K562 (cell line): ENCODE measurements at regions not wholly inside any gene's neighbourhood (a gene's known extent, or its start where the extent isn't known, plus 50 kb on each side); places are given as distances from the start of the nearest gene placed in this dataset.

ENCODE experiments used
- ATAC-seq: fragments of 200-7000 bp; cut with Tn5 transposase; 3 replicates; pipeline ENCODE4 v1.9.1; 2020; ENCODE audit warnings: moderate library complexity
- BruUV-seq: library from RNA; stranded (reverse); fragments of 400-500 nt; replicated peaks from 2 replicates; lab custom pipeline; 2021; lab: Mats Ljungman, UMichigan
- CTCF ChIA-PET: fragments of 300-600 bp; formaldehyde crosslinking; extraction: SDS; loops from one replicate; lab custom pipeline; 2021; ENCODE audit warnings: low intra/inter-chr PET ratio; lab: Yijun Ruan, JAX
- POLR2A ChIA-PET: fragments of 300-600, 350-650 bp; sonication (Branson Sonifier 250); formaldehyde crosslinking; extraction: SDS; loops from one replicate; lab custom pipeline; 2021; ENCODE audit warnings: antibody characterized with exemption, inconsistent platforms; lab: Yijun Ruan, JAX
- DNase-seq, 4 experiments: peaks; one replicate each; pipeline versions ENCODE4 v3.0.0 to v3.0.0-alpha.2; 2011 to 2018; ENCODE audit warnings: low spot score in 3 of 4, mixed read lengths in 3 of 4; ENCODE audit errors: extremely low read depth in 1 of 4
- FAIRE-seq: peaks from 2 replicates; lab custom pipeline; 2011; peaks lifted over from hg19 to GRCh38; lab: Jason Lieb, UNC
- H2AFZ ChIP-seq: 2 replicates; pipeline ENCODE4 v1.6.0; 2011; ENCODE audit warnings: low read depth, low read length, control low read depth, inconsistent platforms
- H3K27ac ChIP-seq: fragments of 200-600 bp; 3 replicates; pipeline ENCODE4 v1.8.0; 2011; ENCODE audit warnings: low read depth, mild to moderate bottlenecking, control low read depth, inconsistent platforms, low read length, moderate library complexity, mixed read lengths; ENCODE audit errors: extremely low read depth
- H3K27me3 ChIP-seq, 2 experiments: fragments of 300-600 bp in 1 of 2; 2 replicates in 1 of 2; 3 replicates in 1 of 2; pipeline versions ENCODE4 v1.6.0 to v1.8.0; 2011; ENCODE audit warnings: inconsistent platforms in 2 of 2, low read length in 2 of 2, mild to moderate bottlenecking in 1 of 2, mixed read lengths in 1 of 2, moderate library complexity in 1 of 2; ENCODE audit not compliant: control insufficient read depth in 2 of 2, insufficient read depth in 2 of 2
- H3K36me3 ChIP-seq: fragments of 300-600 bp; 3 replicates; pipeline ENCODE4 v1.8.0; 2011; ENCODE audit warnings: mild to moderate bottlenecking, low read length, inconsistent platforms; ENCODE audit not compliant: control insufficient read depth, insufficient read depth
- H3K4me1 ChIP-seq, 2 experiments: fragments of 200-600 bp in 1 of 2; replicated peaks in 1 of 2; 2 replicates in 1 of 2; 3 replicates in 1 of 2; pipeline versions ENCODE4 v1.5.1 to v1.8.0; 2011; ENCODE audit warnings: inconsistent platforms in 2 of 2, low read length in 2 of 2, mild to moderate bottlenecking in 1 of 2, mixed read lengths in 1 of 2, moderate library complexity in 1 of 2; ENCODE audit not compliant: control insufficient read depth in 2 of 2, insufficient read depth in 2 of 2
- H3K4me2 ChIP-seq: 2 replicates; pipeline ENCODE4 v1.6.1; 2011; ENCODE audit warnings: low read length, control low read depth, inconsistent platforms, mixed read lengths; ENCODE audit not compliant: insufficient read depth
- H3K4me3 ChIP-seq: fragments of 200-600 bp; sonication (generic), shearing (Covaris generic); 2 replicates; pipeline ENCODE4 v1.5.1; 2016; ENCODE audit warnings: control low read depth, inconsistent platforms
- H3K79me2 ChIP-seq: fragments of 200-600 bp; 3 replicates; pipeline ENCODE4 v1.8.0; 2011; ENCODE audit warnings: low read length, inconsistent platforms; ENCODE audit not compliant: control insufficient read depth, insufficient read depth
- H3K9ac ChIP-seq, 2 experiments: 2 replicates each; pipeline versions ENCODE4 v1.6.0 to v1.6.1; 2011; ENCODE audit warnings: low read depth in 2 of 2, low read length in 2 of 2, control low read depth in 1 of 2, inconsistent platforms in 1 of 2, mild to moderate bottlenecking in 1 of 2, mixed read lengths in 1 of 2; ENCODE audit not compliant: insufficient read depth in 1 of 2
- H3K9me1 ChIP-seq: one replicate; pipeline ENCODE4 v1.6.0; 2011; ENCODE audit warnings: inconsistent platforms, mild to moderate bottlenecking, low read length, moderate library complexity; ENCODE audit not compliant: control insufficient read depth, insufficient read depth
- H3K9me3 ChIP-seq: replicated peaks from 2 replicates; pipeline ENCODE4 v1.5.1; 2011; ENCODE audit warnings: low read depth, low read length, inconsistent platforms; ENCODE audit not compliant: control insufficient read depth, insufficient read depth
- H4K20me1 ChIP-seq: replicated peaks from 2 replicates; pipeline ENCODE4 v1.6.1; 2011; ENCODE audit warnings: low read length, inconsistent platforms, mixed read lengths; ENCODE audit not compliant: control insufficient read depth, insufficient read depth
- KDM2B ChIP-seq: fragments of 250-450 bp; sonication (Bioruptor Pico); IDR thresholded peaks from 2 replicates; pipeline ENCODE4 v1.8.0; 2021; ENCODE audit warnings: mild to moderate bottlenecking, moderate library complexity
- MEIS2 ChIP-seq: fragments of 450-650 bp; IDR thresholded peaks from 2 replicates; pipeline ENCODE4 v1.6.1; 2014; ENCODE audit warnings: mild to moderate bottlenecking; ENCODE audit not compliant: partially characterized antibody
- NFIC ChIP-seq: fragments of 450-650 bp; IDR thresholded peaks from 2 replicates; pipeline ENCODE4 v1.6.1; 2017; ENCODE audit warnings: mild to moderate bottlenecking, inconsistent platforms
- PURB ChIP-seq: sonication (generic); formaldehyde crosslinking; IDR thresholded peaks from 2 replicates; pipeline ENCODE4 v1.9.0; 2021; ENCODE audit warnings: low read depth, mild to moderate bottlenecking, missing genetic modification reagents
- TAF1 ChIP-seq: IDR thresholded peaks from 2 replicates; pipeline ENCODE4 v1.6.1; 2011; ENCODE audit warnings: mild to moderate bottlenecking, low read length, moderate library complexity; ENCODE audit not compliant: insufficient read depth, control insufficient read depth, severe bottlenecking; ENCODE audit errors: extremely low read depth
- USF2 ChIP-seq: sonication (generic); formaldehyde crosslinking; IDR thresholded peaks from 2 replicates; pipeline ENCODE4 v1.5.0; 2020; ENCODE audit warnings: missing genetic modification reagents
- VEZF1 ChIP-seq: fragments of 200-800 bp; sonication (Bioruptor generic); IDR thresholded peaks from 2 replicates; pipeline ENCODE4 v1.6.1; 2017; ENCODE audit warnings: missing genetic modification characterization, missing compliant biosample characterization
- ZBTB1 ChIP-seq: sonication (generic); formaldehyde crosslinking; IDR thresholded peaks from 2 replicates; pipeline ENCODE4 v1.8.1; 2023; ENCODE audit warnings: missing genetic modification reagents, low read depth, mild to moderate bottlenecking, borderline replicate concordance
- ZBTB34 ChIP-seq: fragments of 250-450 bp; sonication (Bioruptor Pico); IDR thresholded peaks from 2 replicates; pipeline ENCODE4 v1.8.0; 2021; ENCODE audit warnings: mild to moderate bottlenecking, moderate library complexity
- ZC3H4 ChIP-seq: sonication (generic); formaldehyde crosslinking; IDR thresholded peaks from 2 replicates; pipeline ENCODE4 v1.9.0; 2021; ENCODE audit warnings: missing genetic modification reagents, borderline replicate concordance
- ZNF133 ChIP-seq: fragments of 250-450 bp; sonication (Bioruptor Pico); IDR thresholded peaks from 2 replicates; pipeline ENCODE4 v1.4.0; 2020; ENCODE audit warnings: mild to moderate bottlenecking
- ZNF184 ChIP-seq: sonication (generic); formaldehyde crosslinking; IDR thresholded peaks from 2 replicates; pipeline ENCODE4 v1.5.0; 2020; ENCODE audit warnings: missing genetic modification reagents
- ZNF232 ChIP-seq: sonication (generic); formaldehyde crosslinking; IDR thresholded peaks from 2 replicates; pipeline ENCODE4 v1.8.0; 2022; ENCODE audit warnings: mild to moderate bottlenecking, missing genetic modification reagents
- WGBS: fragments of 100-300 bp; shearing (Covaris generic); methylation state at CpG from one replicate; pipeline ENCODE4 v1.1.6; 2016; ENCODE audit warnings: low coverage, mixed read lengths; ENCODE audit not compliant: insufficient coverage; ENCODE audit errors: missing lambda C conversion rate; 5-methylcytosine and 5-hydroxymethylcytosine counted together
- in situ Hi-C: fragments of 300-500 bp; cut with MboI; formaldehyde crosslinking; loops from 4 replicates; pipeline ENCODE4 v1.15.0; 2018; ENCODE audit warnings: inconsistent platforms, mixed read lengths
- intact Hi-C: fragments of 100-400 bp; cut with micrococcal nuclease; formaldehyde crosslinking; loops from 2 replicates; pipeline ENCODE4 v1.14.2; 2022
- TF ChIP-seq, protein P1 (sequence below): fragments of 450-650 bp; formaldehyde crosslinking; IDR thresholded peaks from 2 replicates; pipeline ENCODE4 v1.4.0; 2020; ENCODE audit warnings: mild to moderate bottlenecking, moderate library complexity
- TF ChIP-seq, protein P2 (sequence below), 3 experiments: fragments of 200-800 bp in 1 of 3; sonication (Bioruptor generic) in 1 of 3; sonication (generic) in 1 of 3; formaldehyde crosslinking in 1 of 3; IDR thresholded peaks; 2 replicates each; pipeline versions ENCODE4 v1.6.1 to v1.8.0; 2016 to 2022; ENCODE audit warnings: mild to moderate bottlenecking in 2 of 3, missing compliant biosample characterization in 2 of 3, missing genetic modification characterization in 2 of 3, missing genetic modification reagents in 1 of 3

GRCh38 chr1:88145752-88146151, 538.3 kb upstream of the PKN2 start:
- Histone ChIP-seq H3K27me3 (no peaks in the 10 kb centered on the region), H3K79me2 (no peaks in the 10 kb centered on the region), H3K9me3 (no peaks in the 10 kb centered on the region), H2AFZ (no peak overlapping the region), H3K36me3 (no peaks in the 10 kb centered on the region), H3K4me1 (no peaks in the 10 kb centered on the region), H3K9me1 (no peaks in the 10 kb centered on the region), H3K9ac (no peak overlapping the region), H3K4me2 (no peak overlapping the region), H3K4me3 (no peak overlapping the region), H3K27ac (no peak overlapping the region), H4K20me1 (no peaks in the 10 kb centered on the region)
- intact Hi-C loops (no loop called here), in situ Hi-C loops (no loop called here)
- no peak for FAIRE-seq
- CTCF ChIA-PET = no interaction called here
- 2% methylated on average over 3 of the region's 3 CpGs for WGBS
- no peak for ATAC-seq
- BruUV-seq = no TSS peak
- POLR2A ChIA-PET = no interaction called here
- DNase-seq = no peak
- TF ChIP-seq MEIS2 (no peak), ZNF232 (CRISPR knock-in tag) (no peak), ZC3H4 (CRISPR knock-in tag) (no peak), KDM2B (CRISPR knock-in tag) (no peak), ZNF133 (CRISPR knock-in tag) (no peak), VEZF1 (CRISPR knock-in tag) (no peak), PURB (CRISPR knock-in tag) (no peak), TAF1 (no peak), ZNF184 (CRISPR knock-in tag) (no peak), ZBTB1 (CRISPR knock-in tag) (no peak), ZBTB34 (CRISPR knock-in tag) (no peak), USF2 (no peak), NFIC (no peak)
- TF ChIP-seq, protein P1, sequence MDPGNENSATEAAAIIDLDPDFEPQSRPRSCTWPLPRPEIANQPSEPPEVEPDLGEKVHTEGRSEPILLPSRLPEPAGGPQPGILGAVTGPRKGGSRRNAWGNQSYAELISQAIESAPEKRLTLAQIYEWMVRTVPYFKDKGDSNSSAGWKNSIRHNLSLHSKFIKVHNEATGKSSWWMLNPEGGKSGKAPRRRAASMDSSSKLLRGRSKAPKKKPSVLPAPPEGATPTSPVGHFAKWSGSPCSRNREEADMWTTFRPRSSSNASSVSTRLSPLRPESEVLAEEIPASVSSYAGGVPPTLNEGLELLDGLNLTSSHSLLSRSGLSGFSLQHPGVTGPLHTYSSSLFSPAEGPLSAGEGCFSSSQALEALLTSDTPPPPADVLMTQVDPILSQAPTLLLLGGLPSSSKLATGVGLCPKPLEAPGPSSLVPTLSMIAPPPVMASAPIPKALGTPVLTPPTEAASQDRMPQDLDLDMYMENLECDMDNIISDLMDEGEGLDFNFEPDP (CRISPR knock-in tag) = no peak
- TF ChIP-seq, protein P2, sequence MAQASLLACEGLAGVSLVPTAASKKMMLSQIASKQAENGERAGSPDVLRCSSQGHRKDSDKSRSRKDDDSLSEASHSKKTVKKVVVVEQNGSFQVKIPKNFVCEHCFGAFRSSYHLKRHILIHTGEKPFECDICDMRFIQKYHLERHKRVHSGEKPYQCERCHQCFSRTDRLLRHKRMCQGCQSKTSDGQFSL (CRISPR knock-in tag; IDR thresholded peaks at IDR 0.05) = no peak
- TF ChIP-seq, protein P2 (tag; IDR thresholded peaks at IDR 0.05) = no peak
